Eye (tissue), 1 donor: ENCODE measurements at regions not wholly inside any gene's neighbourhood (a gene's known extent, or its start where the extent isn't known, plus 50 kb on each side); places are given as distances from the start of the nearest gene placed in this dataset.
"Not testable (repeated sequence)": the region's sequence is repeated elsewhere in the genome, so short reads cannot be mapped to it uniquely, and the experiment has no call there.

ENCODE experiments used
- DNase-seq: peaks from one replicate; pipeline ENCODE4 v3.0.0-alpha.2; 2015

- no peak for DNase-seq
Observed at GRCh38 chr3:67167481-67167880, 169.4 kb downstream of the KBTBD8 start.

GRCh38 chr3:67171841-67172240, 173.7 kb downstream of the KBTBD8 start:
- DNase-seq, result no peak

GRCh38 chr3:67173130-67173529, 175.0 kb downstream of the KBTBD8 start:
- DNase-seq, result not testable (repeated sequence)

DNA sequence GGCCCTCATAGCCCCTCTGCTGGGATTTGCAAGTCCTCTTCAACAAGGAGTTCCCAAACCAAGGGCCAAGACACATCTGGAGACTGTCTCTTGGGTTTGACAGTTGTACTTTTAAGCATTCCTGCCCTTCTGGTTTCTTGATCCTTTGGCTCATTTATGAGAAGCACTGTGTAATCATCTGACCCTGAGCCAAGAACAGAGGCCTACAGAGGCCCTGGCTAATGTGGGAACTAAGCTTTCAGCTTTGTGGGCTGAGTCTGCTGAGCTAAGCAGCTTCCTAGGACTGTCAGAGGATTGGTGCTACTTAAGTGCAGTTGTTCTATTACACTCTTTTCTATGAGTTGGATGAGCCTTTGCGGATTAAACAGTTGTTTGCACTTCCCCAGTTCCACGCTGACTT, 178.3 kb downstream of the KBTBD8 start:
- no peak for DNase-seq

DNA sequence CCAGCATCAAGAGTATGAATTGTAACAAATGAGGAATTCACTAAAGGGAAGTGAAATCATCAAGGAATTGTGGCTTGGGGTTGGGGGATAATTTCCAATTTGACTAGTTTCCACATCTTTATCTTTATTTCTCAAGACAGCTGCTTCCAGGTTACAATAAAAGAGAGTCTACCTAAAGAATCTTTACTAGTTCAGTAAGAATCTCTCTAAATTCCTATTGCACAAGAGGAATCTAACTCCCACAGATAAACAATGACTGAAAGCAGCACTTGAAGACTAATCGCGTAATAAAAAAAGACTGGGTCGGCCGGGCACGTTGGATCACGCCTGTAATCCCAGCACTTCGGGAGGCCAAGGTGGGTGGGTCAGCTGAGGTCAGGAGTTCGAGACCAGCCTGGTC, 194.4 kb downstream of the KBTBD8 start:
- DNase-seq, result no peak

DNA sequence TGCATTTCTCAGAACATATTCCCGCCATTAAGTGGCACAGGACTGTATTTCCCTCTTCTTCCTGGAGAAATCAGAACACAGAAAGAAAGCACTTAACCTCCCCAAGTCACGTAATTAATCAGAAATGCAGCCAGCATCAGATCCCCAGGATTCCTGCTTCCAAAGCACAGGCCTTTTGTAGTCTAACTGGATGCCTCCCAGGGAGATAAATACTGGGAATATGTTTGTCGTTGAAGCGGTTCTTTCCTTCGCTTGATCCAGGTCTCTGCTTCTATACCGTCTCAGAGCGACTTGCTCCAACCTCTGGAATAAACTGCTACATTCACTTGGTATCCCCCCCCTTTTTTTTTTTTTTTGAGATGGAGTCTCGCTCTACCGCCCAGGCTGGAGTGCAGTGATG, 198.6 kb downstream of the KBTBD8 start:
- no peak for DNase-seq

GRCh38 chr3:67198374-67198773, 200.3 kb downstream of the KBTBD8 start:
- no peak for DNase-seq

DNA sequence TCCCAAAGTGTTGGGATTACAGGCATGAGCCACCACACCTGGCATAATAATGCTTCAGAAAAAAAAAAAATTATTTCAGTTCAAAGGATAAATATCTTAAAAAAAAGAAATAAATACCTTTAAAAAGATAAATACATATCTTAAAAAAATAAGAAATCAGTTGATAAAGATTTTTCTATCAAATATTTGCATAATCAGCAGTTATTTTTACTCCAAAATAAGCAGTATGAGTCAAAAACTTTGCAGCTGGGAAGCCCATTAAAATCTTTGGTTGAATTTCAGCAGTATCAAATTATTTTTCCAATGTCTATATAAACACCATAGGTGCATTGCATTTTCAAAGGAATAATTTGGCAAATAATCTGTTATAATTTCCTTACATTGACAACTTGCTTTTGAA, 202.5 kb downstream of the KBTBD8 start:
- DNase-seq, result no peak

GRCh38 chr3:67201026-67201425, 202.9 kb downstream of the KBTBD8 start:
- DNase-seq, result no peak

DNA sequence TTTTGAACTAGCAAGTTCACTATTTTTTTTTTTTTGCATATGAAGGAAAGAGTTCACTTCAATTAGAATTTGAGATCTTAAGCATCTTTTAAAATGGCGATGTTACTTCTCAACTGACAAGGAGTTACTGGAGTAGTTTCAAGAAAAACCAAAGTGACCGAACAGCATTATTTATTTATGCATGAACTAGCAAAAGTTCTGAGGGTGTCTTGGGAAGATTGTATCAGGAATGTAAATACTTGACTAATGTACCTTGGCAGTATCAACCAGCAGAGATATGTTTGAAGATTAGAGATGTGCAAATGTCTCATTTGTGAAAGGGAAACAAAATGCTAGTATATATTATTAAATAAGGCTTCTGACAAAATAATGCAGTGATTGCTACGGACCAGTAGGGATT, 203.9 kb downstream of the KBTBD8 start:
- no peak for DNase-seq

- DNase-seq, result no peak
Observed at GRCh38 chr3:67204951-67205350, 206.8 kb downstream of the KBTBD8 start.

DNA sequence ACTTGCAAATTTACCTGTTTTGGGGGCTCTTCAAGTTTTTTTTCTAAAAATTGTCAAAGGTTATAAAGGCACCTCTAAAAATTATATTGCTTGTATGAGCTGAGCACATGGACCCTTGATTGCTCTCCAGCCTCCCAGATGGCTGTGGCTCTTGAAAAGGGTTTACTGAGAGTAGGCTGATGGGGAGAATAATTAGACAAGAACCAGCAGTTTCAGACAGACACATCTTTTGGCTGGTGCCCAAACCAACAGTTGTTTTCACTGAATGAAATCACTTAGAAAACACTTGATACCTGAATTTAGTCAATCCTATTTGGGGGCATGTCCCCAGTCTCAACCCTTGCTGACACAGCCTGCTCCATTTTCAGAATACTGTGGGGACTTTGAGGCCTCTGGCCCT, 217.6 kb downstream of the KBTBD8 start:
- DNase-seq, result no peak

DNA sequence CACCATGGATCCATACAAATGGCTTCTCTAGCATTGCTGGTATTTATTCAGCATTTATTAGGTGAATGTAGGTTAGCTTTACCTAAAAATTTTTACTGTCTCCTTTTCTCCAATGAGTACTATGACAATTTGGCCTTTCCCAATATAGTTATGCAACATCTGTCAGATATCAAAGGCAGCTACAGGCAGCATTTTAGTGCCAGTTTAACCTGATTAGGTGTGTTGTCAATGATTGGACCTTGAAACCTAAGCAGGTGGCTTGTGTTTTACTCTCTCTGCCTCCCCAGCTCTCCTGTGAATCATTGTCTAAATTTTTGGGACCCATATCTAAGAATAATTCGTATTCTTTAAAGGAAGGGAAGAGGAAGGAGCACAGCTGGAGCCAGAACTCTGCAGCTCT, 228.9 kb downstream of the KBTBD8 start:
- no peak for DNase-seq

DNA sequence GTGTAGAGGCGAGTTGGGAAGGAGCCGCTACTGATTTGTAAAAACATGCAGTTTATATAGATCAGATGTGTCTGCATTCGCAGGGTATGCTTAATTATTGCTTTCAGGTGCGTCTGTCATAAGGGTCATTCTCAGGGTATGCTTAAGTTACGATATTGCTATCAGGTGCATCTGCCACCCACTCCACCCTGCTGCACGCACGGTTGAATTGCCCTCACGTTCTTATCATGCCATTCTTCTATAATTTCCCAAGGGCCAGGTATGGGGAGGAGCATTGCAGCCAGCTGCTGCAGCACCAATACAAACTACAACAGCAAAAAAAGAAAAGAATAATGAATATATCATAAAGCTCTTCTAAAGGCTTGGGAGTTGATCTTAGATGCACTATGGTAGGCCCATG, 230.0 kb downstream of the KBTBD8 start:
- no peak for DNase-seq

DNA sequence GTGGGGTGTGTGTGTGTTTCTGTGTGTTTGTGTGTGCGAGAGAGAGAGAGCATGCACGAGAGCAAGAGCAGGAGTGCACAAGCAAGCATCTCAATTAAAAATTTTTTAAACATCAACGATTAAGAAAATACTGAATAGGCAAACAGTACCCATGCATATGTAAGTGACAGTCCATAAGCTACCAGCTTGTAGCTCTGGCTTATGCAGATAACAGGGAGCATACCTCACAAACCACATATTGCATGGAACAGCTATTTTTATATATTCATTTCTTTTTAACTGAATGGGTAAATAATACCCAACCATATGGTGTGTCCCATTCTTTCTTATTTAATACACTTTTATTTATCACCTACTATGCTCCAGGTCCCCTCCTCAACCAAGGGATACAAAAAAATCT, 234.5 kb downstream of the KBTBD8 start:
- DNase-seq, result no peak

- no peak for DNase-seq
Observed at GRCh38 chr3:67239353-67239752, 241.2 kb downstream of the KBTBD8 start.

- DNase-seq, result no peak
Observed at GRCh38 chr3:67241084-67241483, 243.0 kb downstream of the KBTBD8 start.

GRCh38 chr3:67244130-67244529, 246.0 kb downstream of the KBTBD8 start:
- DNase-seq, result no peak

DNA sequence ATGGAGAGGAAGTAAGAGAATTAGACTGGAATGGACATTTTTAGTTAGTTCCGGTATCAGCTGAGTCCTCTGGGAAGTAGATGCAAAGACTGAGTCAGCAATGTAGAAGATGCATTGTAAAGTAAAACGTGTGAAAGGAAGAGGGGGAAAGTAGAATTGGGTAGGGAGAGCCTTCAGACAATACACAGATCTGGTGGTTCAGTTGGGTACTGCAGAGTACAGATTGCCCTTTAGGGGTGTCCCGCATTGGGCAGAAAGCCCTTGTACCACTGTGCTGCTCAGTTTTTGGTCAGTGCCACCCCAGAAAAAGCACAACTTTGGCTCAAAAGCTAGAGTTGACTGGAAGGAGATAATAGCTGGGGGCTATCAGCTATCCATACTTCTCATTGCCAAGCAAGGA, 247.4 kb downstream of the KBTBD8 start:
- no peak for DNase-seq

DNA sequence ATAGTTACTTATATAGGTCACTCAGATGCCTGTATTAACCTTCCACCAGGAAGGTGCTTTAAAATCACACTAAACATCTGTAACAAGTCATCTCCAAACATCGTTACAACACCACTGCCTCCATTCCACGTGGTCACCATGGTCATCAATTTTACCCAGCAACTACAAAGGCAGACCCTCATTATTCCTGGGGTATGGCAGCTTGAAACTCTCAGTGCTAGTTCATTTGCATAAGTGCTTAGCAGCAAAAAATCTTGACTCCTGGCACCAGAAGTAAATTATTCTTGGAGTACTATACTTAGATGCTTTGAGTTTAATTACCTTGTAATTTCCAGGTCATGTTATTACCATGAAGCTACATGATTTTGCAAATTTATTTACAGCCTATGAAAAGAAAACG, 250.6 kb downstream of the KBTBD8 start:
- no peak for DNase-seq

DNA sequence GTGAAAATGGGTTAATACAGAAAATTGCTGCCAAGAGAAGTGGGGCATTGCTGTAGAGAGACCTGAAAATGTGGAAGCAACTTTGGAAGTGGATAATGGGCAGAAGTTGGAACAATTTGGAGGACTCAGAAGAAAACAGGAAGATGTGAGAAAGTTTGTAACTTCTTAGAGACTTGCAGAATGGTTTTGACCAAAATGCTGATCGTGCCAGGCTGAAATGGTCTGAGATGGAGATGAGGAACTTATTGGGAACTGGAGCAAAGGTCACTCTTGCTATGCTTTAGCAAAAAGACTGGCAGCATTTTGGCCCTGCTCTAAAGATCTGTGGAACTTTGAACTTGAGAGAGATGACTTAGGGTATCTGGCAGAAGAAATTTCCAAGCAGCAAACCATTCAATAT, 254.8 kb downstream of the KBTBD8 start:
- DNase-seq, result not testable (repeated sequence)

GRCh38 chr3:67278015-67278618, 280.0 kb downstream of the KBTBD8 start:
- DNase-seq, result no peak

GRCh38 chr3:67286586-67286985, 288.5 kb downstream of the KBTBD8 start:
- DNase-seq, result no peak

DNA sequence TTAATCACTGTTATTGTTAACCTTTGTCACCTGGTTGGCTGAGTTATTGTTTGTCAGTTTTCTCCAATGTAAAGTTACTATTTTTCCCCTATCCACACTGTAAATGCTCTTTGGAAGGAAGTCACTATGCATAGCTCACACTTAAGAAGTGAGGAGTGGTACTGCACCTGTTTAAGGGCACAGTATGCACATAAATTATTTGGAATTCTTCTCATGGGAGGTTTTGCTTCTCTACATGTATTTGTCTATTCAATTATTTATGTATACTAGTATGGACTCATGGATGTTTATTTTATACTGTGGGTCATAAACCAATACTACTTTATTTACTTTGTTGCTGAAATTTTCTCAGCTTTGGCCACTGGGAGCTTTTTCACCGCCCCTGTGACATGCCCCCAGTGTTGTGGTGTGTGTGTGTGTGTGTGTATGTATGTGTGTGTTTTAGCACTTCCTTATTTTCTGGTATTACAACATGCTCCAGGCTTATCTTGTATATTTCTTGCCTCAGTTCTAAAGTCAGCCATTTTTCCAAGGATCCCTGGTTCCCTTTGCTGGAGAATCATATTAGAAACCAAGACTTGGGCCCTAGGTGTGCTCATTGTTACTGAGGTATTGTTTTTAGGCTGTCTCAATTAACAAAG, 290.5 kb downstream of the KBTBD8 start:
- no peak for DNase-seq

GRCh38 chr3:67289626-67290025, 291.5 kb downstream of the KBTBD8 start:
- DNase-seq, result no peak
